ENCODE measurements at regions not wholly inside any gene's neighbourhood (a gene's known extent, or its start where the extent isn't known, plus 50 kb on each side); places are given as distances from the start of the nearest gene placed in this dataset.
"Not testable (repeated sequence)": the region's sequence is repeated elsewhere in the genome, so short reads cannot be mapped to it uniquely, and the experiment has no call there.

DNA sequence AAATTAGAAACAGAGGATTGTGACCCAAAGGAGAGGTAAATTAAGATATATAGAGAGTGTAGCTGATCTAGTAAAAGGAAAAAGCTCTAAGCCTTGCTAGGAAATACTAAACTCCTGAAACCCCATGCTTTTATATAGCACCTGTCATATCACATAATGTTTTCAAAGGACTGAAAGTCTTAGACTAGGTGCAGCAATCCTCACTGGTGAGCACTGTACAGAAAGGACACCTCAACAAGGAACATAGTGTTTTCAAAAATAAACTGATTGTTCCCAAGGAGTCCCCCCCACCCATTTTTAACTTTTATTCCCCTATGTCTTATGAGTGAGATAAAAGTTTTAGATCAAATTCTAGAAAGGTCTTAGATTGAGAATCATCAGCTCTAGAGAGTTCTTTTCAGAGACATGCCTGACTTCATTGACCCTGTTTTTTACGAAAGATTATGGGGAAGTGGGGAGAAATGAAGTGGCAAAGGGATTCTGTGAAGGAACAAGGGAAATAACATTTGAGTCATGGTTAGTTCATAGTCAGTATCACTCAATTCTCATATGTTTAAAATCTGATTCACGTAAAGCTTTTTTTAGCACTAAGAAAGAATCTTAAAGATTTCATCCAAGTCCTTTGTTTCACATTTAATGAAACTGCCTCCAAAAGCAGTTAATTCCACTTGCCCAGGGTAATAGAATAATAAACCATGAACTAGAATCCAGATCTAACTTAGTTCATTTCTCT is 166.4 kb downstream of the CYB561 start:
- TF ChIP-seq, protein P1, sequence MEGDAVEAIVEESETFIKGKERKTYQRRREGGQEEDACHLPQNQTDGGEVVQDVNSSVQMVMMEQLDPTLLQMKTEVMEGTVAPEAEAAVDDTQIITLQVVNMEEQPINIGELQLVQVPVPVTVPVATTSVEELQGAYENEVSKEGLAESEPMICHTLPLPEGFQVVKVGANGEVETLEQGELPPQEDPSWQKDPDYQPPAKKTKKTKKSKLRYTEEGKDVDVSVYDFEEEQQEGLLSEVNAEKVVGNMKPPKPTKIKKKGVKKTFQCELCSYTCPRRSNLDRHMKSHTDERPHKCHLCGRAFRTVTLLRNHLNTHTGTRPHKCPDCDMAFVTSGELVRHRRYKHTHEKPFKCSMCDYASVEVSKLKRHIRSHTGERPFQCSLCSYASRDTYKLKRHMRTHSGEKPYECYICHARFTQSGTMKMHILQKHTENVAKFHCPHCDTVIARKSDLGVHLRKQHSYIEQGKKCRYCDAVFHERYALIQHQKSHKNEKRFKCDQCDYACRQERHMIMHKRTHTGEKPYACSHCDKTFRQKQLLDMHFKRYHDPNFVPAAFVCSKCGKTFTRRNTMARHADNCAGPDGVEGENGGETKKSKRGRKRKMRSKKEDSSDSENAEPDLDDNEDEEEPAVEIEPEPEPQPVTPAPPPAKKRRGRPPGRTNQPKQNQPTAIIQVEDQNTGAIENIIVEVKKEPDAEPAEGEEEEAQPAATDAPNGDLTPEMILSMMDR (IDR thresholded peaks at IDR 0.05; ENCODE audit: low read depth, low read length): no peak
- no peak for DNase-seq (ENCODE audit: extremely low read depth, low read depth)

DNA sequence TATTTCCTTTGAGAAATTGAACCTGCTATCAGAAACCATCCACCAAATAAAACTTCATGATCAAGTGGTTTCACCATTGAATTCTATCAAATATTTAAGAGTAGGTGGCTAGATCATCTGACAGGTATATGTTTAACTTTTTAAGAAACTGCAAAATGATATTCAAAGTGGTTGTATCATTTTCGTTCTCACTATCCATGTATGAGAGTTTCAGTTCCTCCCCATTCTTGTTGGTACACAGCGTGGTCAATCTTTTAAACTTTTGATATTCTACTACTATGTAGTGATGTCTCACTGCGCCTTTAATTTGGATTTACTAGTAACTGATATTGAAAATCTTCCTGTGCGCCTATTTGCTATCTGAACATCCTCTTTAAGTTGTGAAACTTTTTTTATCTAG is 163.7 kb downstream of the CYB561 start:
- TF ChIP-seq, protein P1 (IDR thresholded peaks at IDR 0.05; ENCODE audit: low read depth, low read length): no peak
- DNase-seq (ENCODE audit: extremely low read depth, low read depth): no peak

DNA sequence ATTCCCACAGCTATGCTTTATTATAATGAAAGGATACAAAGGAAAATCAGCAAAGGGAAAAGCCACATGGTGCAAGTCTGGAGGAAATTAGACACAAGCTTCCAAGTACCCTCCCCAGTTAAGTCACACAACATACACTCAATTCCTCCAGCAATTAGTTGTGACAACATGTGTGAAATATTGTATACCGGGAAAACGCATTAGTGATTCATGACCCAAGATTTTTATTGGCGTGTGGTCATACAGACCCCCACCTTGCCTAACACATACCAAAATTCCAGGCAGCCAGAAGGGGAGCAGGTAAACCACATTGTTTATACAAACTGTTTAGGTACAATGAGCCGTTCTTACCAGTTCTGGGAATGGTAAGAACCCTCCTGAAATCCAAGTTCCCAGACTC is 160.6 kb downstream of the CYB561 start:
- DNase-seq (ENCODE audit: extremely low read depth, low read depth): no peak
- TF ChIP-seq, protein P1 (IDR thresholded peaks at IDR 0.05; ENCODE audit: low read depth, low read length): no peak

DNA sequence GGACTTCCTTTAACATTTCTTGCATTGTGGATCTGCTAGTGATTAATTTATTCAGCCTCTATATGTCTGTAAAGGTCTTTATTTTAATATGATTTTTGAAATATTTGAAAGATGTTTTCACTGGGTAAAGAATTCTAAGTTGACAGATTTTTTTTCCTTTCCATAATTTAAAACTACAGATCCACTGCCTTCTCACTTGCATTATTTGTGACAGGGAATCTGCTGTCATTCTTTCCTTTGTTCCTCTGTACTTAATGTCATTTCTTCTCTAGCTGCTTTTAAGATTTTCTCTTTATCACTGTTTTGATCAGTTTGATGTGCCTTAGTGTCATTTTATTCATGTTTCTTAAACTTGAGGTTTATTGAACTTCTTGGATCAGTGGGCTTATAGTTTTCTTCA is 159.9 kb downstream of the CYB561 start:
- TF ChIP-seq, protein P1 (IDR thresholded peaks at IDR 0.05; ENCODE audit: low read depth, low read length): no peak
- no peak for DNase-seq (ENCODE audit: extremely low read depth, low read depth)

DNA sequence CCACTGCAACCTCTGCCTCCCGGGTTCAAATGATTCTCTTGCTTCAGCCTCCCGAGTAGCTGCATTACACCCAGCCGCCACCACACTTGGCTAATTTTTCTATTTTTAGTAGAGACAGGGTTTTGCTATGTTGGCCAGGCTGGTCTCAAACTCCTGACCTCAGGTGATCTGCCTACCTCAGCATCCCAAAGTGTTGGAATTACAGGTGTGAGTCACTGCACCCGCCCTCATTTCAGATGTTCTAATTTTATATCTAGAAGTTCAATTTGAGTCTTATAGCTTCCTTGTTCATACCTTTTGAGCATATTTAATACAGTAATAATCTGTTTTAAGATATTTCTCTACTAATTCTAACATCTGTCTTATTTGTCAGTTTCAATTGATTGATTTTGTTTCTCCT is 159.1 kb downstream of the CYB561 start:
- not testable (repeated sequence) for DNase-seq (ENCODE audit: extremely low read depth, low read depth)

DNA sequence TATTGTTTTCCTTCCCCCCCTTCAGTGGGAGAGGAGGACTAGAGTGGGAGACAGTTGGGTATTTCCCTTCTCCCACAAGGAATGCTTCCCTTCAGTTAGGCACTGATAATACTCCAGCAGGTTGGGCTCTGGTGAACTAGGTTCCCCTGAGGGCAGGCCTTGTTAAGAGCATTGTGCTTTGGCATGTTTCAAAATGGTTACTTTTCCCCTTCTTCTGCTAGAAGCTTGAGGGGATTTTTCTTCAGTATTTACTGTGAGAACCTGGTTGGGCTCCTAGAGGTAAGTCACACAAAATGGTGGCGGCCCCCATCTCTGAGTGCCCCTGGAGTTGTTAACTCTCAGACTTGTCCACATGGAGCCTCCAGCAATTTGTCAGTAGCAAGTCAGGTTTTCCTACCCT is 156.2 kb downstream of the CYB561 start:
- no peak for DNase-seq (ENCODE audit: extremely low read depth, low read depth)
- TF ChIP-seq, protein P1 (IDR thresholded peaks at IDR 0.05; ENCODE audit: low read depth, low read length): no peak

DNA sequence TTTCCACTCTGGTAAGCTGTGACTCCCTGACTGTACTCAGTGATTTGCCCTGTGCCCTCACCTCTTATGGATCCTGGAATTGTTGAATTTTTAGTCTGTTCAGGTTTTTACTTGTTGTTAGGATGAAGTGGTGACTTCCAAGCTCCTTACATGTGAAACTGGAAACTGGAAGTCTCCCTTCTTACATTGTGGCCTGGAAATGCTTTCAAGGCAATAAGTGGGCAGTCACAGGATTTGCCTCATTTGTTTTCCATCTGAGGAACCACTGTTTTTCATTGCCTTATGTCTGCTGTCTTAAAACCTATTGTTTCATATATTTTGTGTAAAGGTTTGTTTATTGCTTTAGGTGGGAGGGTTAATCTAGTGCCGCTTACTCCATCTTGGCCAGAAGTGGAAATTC is 155.8 kb downstream of the CYB561 start:
- TF ChIP-seq, protein P1 (IDR thresholded peaks at IDR 0.05; ENCODE audit: low read depth, low read length): no peak
- no peak for DNase-seq (ENCODE audit: extremely low read depth, low read depth)

DNA sequence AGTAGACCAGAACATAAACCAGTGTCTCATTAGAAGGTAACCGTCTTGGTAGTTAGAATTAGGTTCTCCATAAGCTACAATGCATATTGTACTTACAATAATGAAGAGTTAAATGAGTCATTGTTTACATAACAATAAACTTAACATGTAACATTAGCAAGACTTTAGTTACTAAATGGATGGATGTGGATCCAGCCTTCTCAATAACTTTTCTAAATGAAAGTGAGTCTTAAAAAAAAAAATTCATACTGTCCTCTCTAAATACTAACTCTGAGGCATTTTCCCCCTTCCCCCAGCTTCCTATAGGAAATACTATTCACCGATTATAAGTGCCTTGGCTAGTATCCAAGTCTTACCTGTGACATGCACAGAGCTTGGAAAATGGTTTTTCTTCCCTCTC is 155.3 kb downstream of the CYB561 start:
- TF ChIP-seq, protein P1 (IDR thresholded peaks at IDR 0.05; ENCODE audit: low read depth, low read length): no peak
- no peak for DNase-seq (ENCODE audit: extremely low read depth, low read depth)

Measured in AG09319 (cell line).